Suprapubic skin (tissue), 4 donors: ENCODE measurements at regions not wholly inside any gene's neighbourhood (a gene's known extent, or its start where the extent isn't known, plus 50 kb on each side); places are given as distances from the start of the nearest gene placed in this dataset.

Experiments
- EP300 ChIP-seq: sonication (generic); formaldehyde crosslinking; IDR thresholded peaks from one replicate; pipeline ENCODE4 v1.6.1; 2017; ENCODE audit warnings: antibody characterized with exemption
- POLR2A ChIP-seq, 2 donors: fragments of 450-650 bp; IDR thresholded peaks; one replicate each; pipeline ENCODE4 v1.6.1; 2017; ENCODE audit warnings: antibody characterized with exemption in 2 of 2, mild to moderate bottlenecking in 2 of 2, moderate library complexity in 2 of 2
- POLR2AphosphoS5 ChIP-seq, 3 donors: sonication (generic); formaldehyde crosslinking; IDR thresholded peaks; one replicate each; pipeline ENCODE4 v1.6.1; 2017; ENCODE audit warnings: antibody characterized with exemption in 3 of 3
- TF ChIP-seq, protein P1 (sequence below), 2 donors: fragments of 200-600 bp in 1 of 2; fragments of 450-650 bp in 1 of 2; sonication (generic) in 1 of 2; IDR thresholded peaks; one replicate each; pipeline ENCODE4 v1.5.1; 2016 to 2019; ENCODE audit warnings: antibody characterized with exemption in 2 of 2, mild to moderate bottlenecking in 1 of 2, moderate library complexity in 1 of 2

DNA sequence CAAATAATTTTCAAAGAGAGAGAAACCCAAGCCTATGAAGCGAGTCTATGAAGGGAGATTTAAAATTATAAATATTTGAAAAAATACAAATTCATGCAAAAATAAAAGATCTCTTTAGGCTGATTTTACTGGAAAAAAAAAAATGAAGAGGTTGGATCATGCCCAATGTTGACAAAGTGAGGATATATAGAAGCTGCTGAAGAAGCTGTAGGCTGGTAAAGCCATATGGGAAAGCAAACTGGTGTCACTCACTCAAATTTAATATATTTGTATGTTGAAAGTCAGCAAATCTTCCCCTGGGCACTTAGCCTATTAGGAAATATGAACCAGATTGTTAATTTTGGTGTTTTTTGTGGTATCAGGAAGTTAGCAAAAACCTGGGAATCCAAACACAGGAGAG, 61.8 kb upstream of the BCHE start:
- TF ChIP-seq, protein P1, sequence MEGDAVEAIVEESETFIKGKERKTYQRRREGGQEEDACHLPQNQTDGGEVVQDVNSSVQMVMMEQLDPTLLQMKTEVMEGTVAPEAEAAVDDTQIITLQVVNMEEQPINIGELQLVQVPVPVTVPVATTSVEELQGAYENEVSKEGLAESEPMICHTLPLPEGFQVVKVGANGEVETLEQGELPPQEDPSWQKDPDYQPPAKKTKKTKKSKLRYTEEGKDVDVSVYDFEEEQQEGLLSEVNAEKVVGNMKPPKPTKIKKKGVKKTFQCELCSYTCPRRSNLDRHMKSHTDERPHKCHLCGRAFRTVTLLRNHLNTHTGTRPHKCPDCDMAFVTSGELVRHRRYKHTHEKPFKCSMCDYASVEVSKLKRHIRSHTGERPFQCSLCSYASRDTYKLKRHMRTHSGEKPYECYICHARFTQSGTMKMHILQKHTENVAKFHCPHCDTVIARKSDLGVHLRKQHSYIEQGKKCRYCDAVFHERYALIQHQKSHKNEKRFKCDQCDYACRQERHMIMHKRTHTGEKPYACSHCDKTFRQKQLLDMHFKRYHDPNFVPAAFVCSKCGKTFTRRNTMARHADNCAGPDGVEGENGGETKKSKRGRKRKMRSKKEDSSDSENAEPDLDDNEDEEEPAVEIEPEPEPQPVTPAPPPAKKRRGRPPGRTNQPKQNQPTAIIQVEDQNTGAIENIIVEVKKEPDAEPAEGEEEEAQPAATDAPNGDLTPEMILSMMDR (IDR thresholded peaks at IDR 0.05): no peak
- TF ChIP-seq EP300 (no peak), POLR2A (IDR thresholded peaks at IDR 0.05) (no peak), POLR2AphosphoS5 (IDR thresholded peaks at IDR 0.05) (no peak)
